ENCODE measurements at regions not wholly inside any gene's neighbourhood (a gene's known extent, or its start where the extent isn't known, plus 50 kb on each side); places are given as distances from the start of the nearest gene placed in this dataset.

GRCh38 chr20:22684072-22684762 is 99.8 kb upstream of the FOXA2 start:
- DNase-seq (ENCODE audit: extremely low spot score) = peak; percentile 64
- TF ChIP-seq PKNOX1 (IDR thresholded peaks at IDR 0.05) = no peak
- POLR2A ChIA-PET = no interaction called here

GRCh38 chr20:22684763-22685443 is 100.5 kb upstream of the FOXA2 start:
- POLR2A ChIA-PET = no interaction called here
- no peak for DNase-seq (ENCODE audit: extremely low spot score)
- TF ChIP-seq HDGF (IDR thresholded peaks at IDR 0.05; ENCODE audit: borderline replicate concordance) (no peak), ARNT (IDR thresholded peaks at IDR 0.05) (no peak), BHLHE40 (IDR thresholded peaks at IDR 0.05; ENCODE audit: borderline replicate concordance) (no peak), L3MBTL2 (conservative IDR thresholded peaks at IDR 0.05) (no peak), FOXK2 (IDR thresholded peaks at IDR 0.05) (no peak)
- CTCF ChIA-PET = interaction anchor here (0.6 to 1.5 kb wide), 5 partner anchors 9 to 560 kb away, joined by 3 to 8 read pairs (median 4); no protein-coding TSS in a partner anchor

More at GRCh38 chr20:22684072-22684762, 99.8 kb upstream of the FOXA2 start:
- CTCF ChIA-PET = interaction anchor here (0.8 to 1.6 kb wide), 5 partner anchors 21 to 348 kb away, joined by 4 to 8 read pairs (median 4); no protein-coding TSS in a partner anchor

- POLR2A ChIA-PET = no interaction called here
- TF ChIP-seq ARNT (IDR thresholded peaks at IDR 0.05) (no peak), FOXM1 (IDR thresholded peaks at IDR 0.05; ENCODE audit: borderline replicate concordance) (no peak), NFRKB (IDR thresholded peaks at IDR 0.05) (no peak), FOXA1 (IDR thresholded peaks at IDR 0.05) (no peak), LEF1 (IDR thresholded peaks at IDR 0.05; ENCODE audit: borderline replicate concordance) (no peak), ELF4 (IDR thresholded peaks at IDR 0.05) (peak; percentile 17; the same call in 1 of the 2 replicates), HDGF (IDR thresholded peaks at IDR 0.05; ENCODE audit: borderline replicate concordance) (no peak), FOXK2 (IDR thresholded peaks at IDR 0.05) (no peak)
Measured at GRCh38 chr20:22686097-22686496, 101.7 kb upstream of the FOXA2 start.

GRCh38 chr20:22687676-22688349 is 103.4 kb upstream of the FOXA2 start:
- no peak for DNase-seq (ENCODE audit: extremely low spot score)
- TF ChIP-seq BHLHE40 (IDR thresholded peaks at IDR 0.05; ENCODE audit: borderline replicate concordance) = no peak
- TF ChIP-seq ZNF384 (IDR thresholded peaks at IDR 0.05) = no peak
- TF ChIP-seq PKNOX1 (IDR thresholded peaks at IDR 0.05) = no peak
- no peak for TF ChIP-seq TARDBP (IDR thresholded peaks at IDR 0.05)
- TF ChIP-seq ARNT (IDR thresholded peaks at IDR 0.05) = no peak
- no peak for TF ChIP-seq CTBP1 (IDR thresholded peaks at IDR 0.05; ENCODE audit: borderline replicate concordance)
- TF ChIP-seq HDGF (IDR thresholded peaks at IDR 0.05; ENCODE audit: borderline replicate concordance) = no peak
- TF ChIP-seq LEF1 (IDR thresholded peaks at IDR 0.05; ENCODE audit: borderline replicate concordance) = no peak
- TF ChIP-seq NFRKB (IDR thresholded peaks at IDR 0.05) = no peak
- CTCF ChIA-PET = no interaction called here
- POLR2A ChIA-PET = no interaction called here

More at GRCh38 chr20:22686097-22686496, 101.7 kb upstream of the FOXA2 start:
- CTCF ChIA-PET = no interaction called here
- peak; percentile 55 for DNase-seq (ENCODE audit: extremely low spot score)

- CTCF ChIA-PET = no interaction called here
- TF ChIP-seq TARDBP (IDR thresholded peaks at IDR 0.05) = no peak
- no peak for TF ChIP-seq L3MBTL2 (conservative IDR thresholded peaks at IDR 0.05)
- TF ChIP-seq FOXA1 (IDR thresholded peaks at IDR 0.05) = no peak
- no peak for TF ChIP-seq FOXM1 (IDR thresholded peaks at IDR 0.05; ENCODE audit: borderline replicate concordance)
Measured at GRCh38 chr20:22688485-22688884, 104.1 kb upstream of the FOXA2 start.

GRCh38 chr20:22689266-22689665 is 104.9 kb upstream of the FOXA2 start:
- TF ChIP-seq ZNF384 (IDR thresholded peaks at IDR 0.05) (no peak), TARDBP (IDR thresholded peaks at IDR 0.05) (no peak), BHLHE40 (IDR thresholded peaks at IDR 0.05; ENCODE audit: borderline replicate concordance) (no peak), L3MBTL2 (conservative IDR thresholded peaks at IDR 0.05) (no peak), ARNT (IDR thresholded peaks at IDR 0.05) (no peak), FOXK2 (IDR thresholded peaks at IDR 0.05) (no peak), PKNOX1 (IDR thresholded peaks at IDR 0.05) (no peak)
- CTCF ChIA-PET = no interaction called here
- POLR2A ChIA-PET = no interaction called here

More at GRCh38 chr20:22688485-22688884, 104.1 kb upstream of the FOXA2 start:
- POLR2A ChIA-PET = no interaction called here
- DNase-seq (ENCODE audit: extremely low spot score) = no peak

GRCh38 chr20:22690000-22690399 is 105.6 kb upstream of the FOXA2 start:
- DNase-seq (ENCODE audit: extremely low spot score) = no peak
- ChIA-PET CTCF (interaction anchor here (0.9 to 3.4 kb wide), 3 partner anchors 284 to 650 kb away, joined by 4 to 24 read pairs (median 15); no protein-coding TSS in a partner anchor), POLR2A (no interaction called here)
- TF ChIP-seq TARDBP (IDR thresholded peaks at IDR 0.05) (no peak), SP1 (IDR thresholded peaks at IDR 0.05) (no peak), ELF4 (IDR thresholded peaks at IDR 0.05) (no peak), FOXK2 (IDR thresholded peaks at IDR 0.05) (no peak), CTBP1 (IDR thresholded peaks at IDR 0.05; ENCODE audit: borderline replicate concordance) (no peak), BHLHE40 (IDR thresholded peaks at IDR 0.05; ENCODE audit: borderline replicate concordance) (no peak), ARNT (IDR thresholded peaks at IDR 0.05) (no peak), PKNOX1 (IDR thresholded peaks at IDR 0.05) (no peak), L3MBTL2 (conservative IDR thresholded peaks at IDR 0.05) (no peak), ZNF384 (IDR thresholded peaks at IDR 0.05) (no peak), FOXM1 (IDR thresholded peaks at IDR 0.05; ENCODE audit: borderline replicate concordance) (no peak)

More at GRCh38 chr20:22689266-22689665, 104.9 kb upstream of the FOXA2 start:
- DNase-seq (ENCODE audit: extremely low spot score) = no peak

All from HEK293T (cell line).